ENCODE measurements at regions not wholly inside any gene's neighbourhood (a gene's known extent, or its start where the extent isn't known, plus 50 kb on each side); places are given as distances from the start of the nearest gene placed in this dataset.

DNA sequence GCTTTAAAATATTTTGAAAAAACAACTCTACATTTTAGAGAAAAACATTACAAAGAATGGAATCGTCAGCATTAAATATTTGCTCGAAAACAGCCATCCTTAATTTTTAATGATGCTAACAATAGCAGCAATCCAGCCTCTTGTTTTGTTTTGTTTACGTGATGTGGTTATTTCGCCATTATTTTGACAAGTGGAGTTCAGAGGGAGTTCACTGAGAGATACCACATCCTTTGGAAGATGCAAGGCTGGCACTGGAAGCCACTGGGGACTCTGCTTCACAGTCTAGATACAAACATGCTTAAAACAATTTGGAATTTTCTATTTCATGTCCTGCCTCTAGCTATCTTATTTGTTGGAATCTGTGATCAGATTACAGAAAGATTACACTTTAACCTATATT, 556.3 kb downstream of the PCDH17 start:
- no peak for DNase-seq (ENCODE audit: low read depth, low spot score)

DNA sequence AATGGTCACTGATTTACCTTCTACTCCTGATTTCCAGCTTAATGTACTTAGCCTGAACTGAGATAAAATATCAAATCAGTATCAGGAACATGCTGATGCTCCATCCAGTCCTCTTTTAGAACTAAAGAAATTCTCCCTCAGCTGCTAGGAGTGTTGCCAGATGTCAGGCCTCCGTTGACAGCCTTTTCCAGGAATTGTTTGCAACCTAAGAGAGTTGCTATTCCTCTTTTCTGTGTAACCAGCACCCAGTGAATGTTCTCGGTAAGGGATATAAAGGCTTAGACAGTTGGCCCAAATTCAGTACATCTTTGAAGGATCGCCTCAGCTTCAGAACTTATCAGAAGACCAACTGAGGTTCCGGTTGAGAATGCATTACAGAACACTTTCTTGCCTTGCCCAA, 559.0 kb downstream of the PCDH17 start:
- no peak for DNase-seq (ENCODE audit: low read depth, low spot score)

GRCh38 chr13:58191754-58192153, 560.2 kb downstream of the PCDH17 start:
- DNase-seq (ENCODE audit: low read depth, low spot score), result no peak

DNA sequence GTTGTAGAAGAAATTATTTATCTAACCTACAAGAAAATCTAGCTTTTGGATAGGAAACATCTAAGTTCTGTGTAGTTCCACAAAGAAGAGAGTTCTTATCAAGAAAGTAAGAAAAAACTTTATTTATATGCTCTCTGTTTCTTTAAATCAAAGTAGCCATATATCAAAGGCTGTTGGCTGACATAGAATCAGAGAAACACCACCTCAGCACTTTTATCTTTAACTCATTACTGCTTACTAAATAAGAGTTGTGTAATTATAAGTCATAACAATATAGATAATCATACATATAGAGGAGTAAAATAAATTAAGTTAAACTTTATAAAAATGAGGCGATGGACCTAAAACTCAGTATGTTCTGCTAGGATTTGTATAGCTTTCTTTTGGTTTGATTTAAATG, 570.6 kb downstream of the PCDH17 start:
- DNase-seq (ENCODE audit: low read depth, low spot score), result no peak

GRCh38 chr13:58207501-58207900, 576.0 kb downstream of the PCDH17 start:
- no peak for DNase-seq (ENCODE audit: low read depth, low spot score)

GRCh38 chr13:58235454-58235853, 603.9 kb downstream of the PCDH17 start:
- DNase-seq (ENCODE audit: low read depth, low spot score), result no peak

- no peak for DNase-seq (ENCODE audit: low read depth, low spot score)
These were observed 607.6 kb downstream of the PCDH17 start for GRCh38 chr13:58238972-58239773.

DNA sequence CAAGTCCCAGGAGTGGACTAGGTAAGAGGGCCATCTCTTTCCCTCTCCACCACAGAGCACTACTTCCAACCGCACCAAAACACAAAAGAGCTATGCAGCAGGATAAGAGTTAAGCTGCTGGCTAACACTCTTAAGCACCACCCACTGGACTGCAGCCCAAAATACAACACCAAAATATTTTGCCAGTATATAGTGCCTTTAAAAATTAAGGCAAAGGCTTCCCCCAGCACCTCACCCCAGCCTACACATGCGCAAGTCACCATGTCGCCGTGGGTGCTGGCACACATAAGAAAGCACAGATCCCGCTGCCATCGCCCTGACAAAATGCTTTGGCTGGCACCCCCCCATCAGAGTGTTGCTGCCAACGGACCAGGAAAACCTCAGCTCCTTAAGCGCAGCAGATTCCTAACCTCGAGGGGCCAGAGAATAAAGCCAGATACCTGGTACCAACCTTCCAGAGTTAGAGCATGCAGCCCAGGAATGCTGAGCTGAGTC, 608.3 kb downstream of the PCDH17 start:
- no peak for DNase-seq (ENCODE audit: low read depth, low spot score)

DNA sequence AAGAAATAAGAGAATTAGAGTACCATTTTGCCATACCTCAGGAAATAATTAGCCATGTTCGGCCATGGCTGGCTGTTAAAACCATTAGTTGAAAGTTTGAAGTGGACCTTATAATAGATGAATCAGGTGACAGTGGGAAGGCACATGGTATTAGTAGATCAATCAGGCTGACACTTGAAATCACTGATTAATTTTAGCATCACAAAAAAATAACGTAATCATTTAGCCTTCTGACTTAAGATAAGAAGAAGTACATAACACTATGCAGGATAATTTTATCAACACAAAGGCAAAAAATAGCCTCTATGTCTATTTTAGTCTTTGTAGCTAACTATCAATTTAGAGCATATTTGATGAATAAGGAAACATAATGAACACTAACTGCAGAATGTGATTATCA, 615.5 kb downstream of the PCDH17 start:
- DNase-seq (ENCODE audit: low read depth, low spot score), result no peak

DNA sequence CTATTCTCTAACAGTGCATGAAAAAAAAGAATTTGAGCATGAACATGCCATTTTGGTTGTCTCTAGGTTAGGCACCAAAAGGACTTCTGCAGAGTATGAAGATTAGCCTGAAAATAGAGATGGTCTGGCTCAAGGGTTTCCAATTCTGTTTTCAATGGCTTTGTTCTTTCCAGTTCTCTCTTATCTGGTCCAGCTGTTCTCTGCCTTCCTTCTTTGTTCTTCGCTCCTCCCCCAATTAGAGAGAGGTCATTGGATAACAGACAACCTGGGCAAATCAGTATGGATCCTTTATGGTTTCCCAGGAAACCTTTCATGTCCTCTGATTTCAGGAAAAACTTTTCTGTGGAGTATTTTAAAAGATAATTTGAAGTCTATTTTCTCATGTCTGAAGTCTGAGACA, 623.4 kb downstream of the PCDH17 start:
- DNase-seq (ENCODE audit: low read depth, low spot score), result no peak

DNA sequence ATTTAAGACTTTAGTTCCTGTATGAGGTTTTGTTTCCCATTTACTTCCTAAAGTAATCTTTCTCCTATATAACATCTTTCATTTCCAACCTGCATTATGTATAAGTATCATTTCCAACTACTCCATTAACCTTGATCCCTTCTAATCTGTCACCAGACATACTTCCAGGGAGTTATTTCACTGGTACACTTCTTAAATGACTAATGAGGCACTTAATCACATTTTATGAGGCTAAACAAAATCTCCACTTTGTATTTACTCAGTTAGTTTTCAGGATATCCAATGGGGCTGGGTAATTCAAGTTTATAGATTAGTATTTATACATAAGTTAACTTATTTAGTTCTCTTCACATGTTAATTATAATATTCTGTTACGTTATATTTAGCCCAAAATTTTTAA, 634.7 kb downstream of the PCDH17 start:
- DNase-seq (ENCODE audit: low read depth, low spot score), result no peak

DNA sequence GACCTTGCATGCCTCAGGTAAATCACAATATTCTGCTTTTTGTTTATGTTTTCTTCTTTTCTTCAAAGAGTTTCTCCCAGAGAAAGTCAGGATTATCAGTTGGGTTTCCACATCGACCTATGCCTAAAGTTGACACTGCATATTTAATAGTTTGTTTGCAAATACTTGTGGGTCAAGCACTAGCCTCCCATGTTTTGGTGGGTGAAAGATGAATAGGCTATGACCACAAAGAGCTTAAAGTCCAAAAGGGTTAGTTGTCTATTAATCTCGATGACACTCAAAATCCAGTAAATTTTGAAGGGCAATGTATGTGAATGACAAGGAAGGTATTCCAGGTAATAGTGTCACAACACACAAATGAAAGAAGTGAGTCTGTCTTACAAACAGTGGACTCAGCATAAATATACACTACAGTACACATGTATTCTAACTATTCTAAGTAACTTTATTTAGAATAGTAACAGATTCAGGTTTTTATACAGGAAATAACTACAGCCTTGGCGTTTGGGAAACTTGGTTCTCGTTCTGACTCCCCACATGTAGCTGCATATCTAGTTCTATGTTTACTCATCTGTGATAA, 667.1 kb downstream of the PCDH17 start:
- no peak for DNase-seq (ENCODE audit: low read depth, low spot score)

DNA sequence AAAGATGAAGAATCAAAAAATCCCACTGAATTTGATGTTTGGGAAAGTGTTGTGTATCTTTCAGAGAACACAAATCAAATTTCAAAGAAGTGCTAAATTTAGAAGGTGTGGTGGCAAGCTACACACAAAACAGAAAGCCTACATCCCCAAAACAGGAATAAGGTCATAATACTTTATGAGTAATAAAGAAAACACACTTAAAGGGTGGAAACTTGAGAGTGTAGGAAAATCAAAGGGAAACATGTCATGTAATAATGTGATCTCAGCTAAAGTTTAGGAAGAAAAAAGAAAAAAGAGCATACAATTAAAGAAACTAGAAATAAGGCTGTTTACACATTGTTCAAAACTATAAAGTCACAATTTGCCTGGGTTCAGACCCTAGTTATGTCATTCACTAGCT, 668.7 kb downstream of the PCDH17 start:
- DNase-seq (ENCODE audit: low read depth, low spot score), result peak; percentile 3

- no peak for DNase-seq (ENCODE audit: low read depth, low spot score)
These were observed 669.6 kb downstream of the PCDH17 start for GRCh38 chr13:58300974-58301681.

DNA sequence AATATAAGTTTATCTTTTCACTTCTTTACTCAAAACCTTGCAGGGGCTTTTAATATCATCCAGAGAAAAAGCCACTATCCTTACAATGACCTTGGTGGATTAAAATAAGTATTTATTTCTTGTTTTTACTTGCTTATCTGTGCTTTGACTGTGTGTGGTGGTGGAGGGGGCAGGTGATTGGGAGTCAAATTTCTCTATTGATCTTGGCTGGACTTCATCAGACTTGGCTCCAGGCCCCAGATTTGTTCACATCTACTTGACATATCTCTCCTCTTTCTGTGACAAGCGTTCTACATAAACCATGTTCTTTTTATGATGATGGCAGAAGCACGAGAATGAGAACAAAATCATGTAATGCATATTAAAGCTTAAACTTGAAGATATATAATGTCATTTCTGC, 670.8 kb downstream of the PCDH17 start:
- DNase-seq (ENCODE audit: low read depth, low spot score), result no peak

DNA sequence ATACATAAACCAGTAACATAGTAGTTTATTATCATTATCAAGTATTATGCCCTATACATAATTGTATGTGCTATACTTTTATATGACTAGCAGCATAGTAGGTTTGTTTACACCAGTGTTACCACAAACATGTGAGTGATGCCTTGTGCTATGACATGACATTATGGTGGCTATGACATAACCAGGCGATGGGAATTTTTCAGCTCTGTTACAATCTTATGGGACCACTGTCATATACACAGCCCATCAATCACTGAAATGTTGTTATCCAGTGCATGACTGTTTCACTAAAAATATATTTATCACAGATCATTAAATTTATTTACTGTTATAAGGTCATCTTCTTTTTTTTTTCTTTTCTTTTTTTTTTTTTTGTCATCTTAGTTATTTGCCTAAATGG, 674.5 kb downstream of the PCDH17 start:
- no peak for DNase-seq (ENCODE audit: low read depth, low spot score)

DNA sequence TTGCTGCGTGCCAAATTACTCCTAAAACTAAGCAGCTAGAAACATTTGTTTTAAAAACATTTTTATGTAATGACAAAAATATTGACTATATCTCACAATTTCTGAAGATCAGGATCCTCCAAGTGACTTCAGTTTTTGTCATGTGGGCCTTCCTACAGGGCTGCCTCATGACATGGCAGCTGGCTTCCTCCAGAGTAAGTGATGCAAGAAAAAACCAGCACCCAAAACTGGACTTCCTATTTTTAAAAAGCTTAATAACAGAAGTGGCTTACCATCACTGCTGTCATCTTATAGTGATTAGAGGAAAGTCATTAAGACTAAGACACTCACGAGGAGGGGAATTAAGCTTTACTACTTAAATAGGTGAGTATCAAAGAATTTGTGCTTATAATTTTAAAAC, 681.7 kb downstream of the PCDH17 start:
- no peak for DNase-seq (ENCODE audit: low read depth, low spot score)

DNA sequence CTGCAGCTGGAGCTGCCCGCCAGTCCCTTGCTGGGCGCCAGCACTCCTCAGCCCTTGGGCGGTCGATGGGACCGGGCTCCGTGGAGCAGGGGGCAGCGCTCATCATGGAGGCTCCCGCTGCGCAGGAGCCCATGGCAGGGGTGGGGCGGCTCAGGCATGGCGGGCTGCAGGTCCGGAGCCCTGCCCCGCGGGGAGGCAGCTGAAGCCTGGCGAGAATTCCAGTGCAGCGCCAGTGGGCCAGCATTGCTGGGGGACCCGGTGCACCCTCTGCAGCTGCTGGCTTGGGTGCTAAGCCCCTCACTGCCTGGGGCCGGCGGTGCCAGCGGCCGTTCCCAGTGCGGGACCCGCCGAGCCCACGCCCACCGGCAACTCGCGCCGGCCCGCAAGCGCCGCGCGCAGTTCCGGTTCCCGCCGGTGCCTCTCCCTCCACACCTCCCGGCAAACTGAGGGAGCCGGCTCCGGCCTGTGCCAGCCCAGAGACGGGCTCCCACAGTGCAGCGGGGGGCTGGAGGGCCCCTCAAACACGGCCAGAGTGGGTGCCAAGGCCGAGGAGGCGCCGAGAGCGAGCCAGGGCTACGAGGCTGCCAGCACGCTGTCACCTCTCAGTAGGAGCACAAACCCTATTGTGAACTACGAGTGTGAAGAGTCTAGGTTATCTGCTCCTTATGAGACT, 687.1 kb downstream of the PCDH17 start:
- DNase-seq (ENCODE audit: low read depth, low spot score), result no peak

DNA sequence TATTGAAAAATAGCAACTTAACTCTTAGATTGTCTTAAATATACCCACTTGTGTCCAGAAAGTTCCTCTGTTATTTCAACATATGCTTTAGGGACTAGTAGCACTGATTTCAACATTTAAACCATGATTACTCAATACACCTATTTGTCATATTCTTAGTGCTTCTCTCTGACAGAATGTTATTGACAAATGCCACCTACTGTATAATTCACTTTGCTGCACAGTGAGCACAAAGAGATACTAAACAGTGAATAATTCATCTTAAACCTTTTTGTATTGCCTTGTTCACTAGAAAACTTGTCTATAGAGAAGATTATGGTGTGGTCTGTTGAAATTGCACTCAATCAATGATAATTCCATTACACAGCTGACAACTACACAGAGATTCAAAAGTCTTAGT, 692.6 kb downstream of the PCDH17 start:
- no peak for DNase-seq (ENCODE audit: low read depth, low spot score)

GRCh38 chr13:58329746-58330145, 698.2 kb downstream of the PCDH17 start:
- no peak for DNase-seq (ENCODE audit: low read depth, low spot score)

DNA sequence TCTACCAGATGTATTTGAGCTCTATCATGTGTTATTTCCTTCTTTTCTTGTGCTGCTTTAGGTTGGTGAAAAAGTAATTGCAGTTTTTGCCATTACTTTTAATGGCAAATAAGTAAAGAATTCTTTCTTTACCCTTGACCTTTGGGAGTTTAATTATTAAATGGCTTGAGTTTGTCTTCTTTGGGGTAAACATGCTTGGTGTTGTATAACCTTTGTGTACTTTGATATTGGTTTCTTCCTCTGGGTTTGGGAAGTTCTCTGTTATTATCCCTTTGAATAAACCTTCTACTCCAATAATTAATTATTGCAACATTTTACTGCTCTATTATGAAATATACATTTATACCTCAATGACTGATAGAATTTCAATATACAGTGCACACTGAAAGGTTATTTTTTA, 709.4 kb downstream of the PCDH17 start:
- DNase-seq (ENCODE audit: low read depth, low spot score), result no peak

GRCh38 chr13:58341318-58341717, 709.8 kb downstream of the PCDH17 start:
- DNase-seq (ENCODE audit: low read depth, low spot score), result no peak
